ENCODE measurements at regions not wholly inside any gene's neighbourhood (a gene's known extent, or its start where the extent isn't known, plus 50 kb on each side); places are given as distances from the start of the nearest gene placed in this dataset.

DNA sequence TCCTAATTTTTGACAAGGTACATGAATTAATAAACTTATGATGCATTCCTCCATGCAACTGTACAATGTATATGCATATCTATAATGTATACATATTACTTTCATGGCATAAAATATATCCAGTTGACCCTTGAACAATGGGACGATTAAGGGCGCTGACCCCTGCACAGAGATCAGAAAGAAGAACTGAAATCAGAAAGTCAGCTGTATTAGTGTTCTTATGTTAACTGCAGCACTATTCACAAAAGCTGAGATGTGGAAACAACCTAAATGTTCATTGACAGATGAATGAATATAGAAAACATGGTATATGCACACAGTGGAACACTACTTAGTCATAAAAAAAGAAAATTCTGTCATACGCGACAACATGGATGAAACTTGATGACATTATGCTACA is 457.1 kb downstream of the GBA3 start:
- TF ChIP-seq, protein P1, sequence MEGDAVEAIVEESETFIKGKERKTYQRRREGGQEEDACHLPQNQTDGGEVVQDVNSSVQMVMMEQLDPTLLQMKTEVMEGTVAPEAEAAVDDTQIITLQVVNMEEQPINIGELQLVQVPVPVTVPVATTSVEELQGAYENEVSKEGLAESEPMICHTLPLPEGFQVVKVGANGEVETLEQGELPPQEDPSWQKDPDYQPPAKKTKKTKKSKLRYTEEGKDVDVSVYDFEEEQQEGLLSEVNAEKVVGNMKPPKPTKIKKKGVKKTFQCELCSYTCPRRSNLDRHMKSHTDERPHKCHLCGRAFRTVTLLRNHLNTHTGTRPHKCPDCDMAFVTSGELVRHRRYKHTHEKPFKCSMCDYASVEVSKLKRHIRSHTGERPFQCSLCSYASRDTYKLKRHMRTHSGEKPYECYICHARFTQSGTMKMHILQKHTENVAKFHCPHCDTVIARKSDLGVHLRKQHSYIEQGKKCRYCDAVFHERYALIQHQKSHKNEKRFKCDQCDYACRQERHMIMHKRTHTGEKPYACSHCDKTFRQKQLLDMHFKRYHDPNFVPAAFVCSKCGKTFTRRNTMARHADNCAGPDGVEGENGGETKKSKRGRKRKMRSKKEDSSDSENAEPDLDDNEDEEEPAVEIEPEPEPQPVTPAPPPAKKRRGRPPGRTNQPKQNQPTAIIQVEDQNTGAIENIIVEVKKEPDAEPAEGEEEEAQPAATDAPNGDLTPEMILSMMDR (IDR thresholded peaks at IDR 0.05; ENCODE audit: low read depth, low read length), result no peak
- no peak overlapping the region for H3K4me3 ChIP-seq (ENCODE audit: low read depth, low read length)

DNA sequence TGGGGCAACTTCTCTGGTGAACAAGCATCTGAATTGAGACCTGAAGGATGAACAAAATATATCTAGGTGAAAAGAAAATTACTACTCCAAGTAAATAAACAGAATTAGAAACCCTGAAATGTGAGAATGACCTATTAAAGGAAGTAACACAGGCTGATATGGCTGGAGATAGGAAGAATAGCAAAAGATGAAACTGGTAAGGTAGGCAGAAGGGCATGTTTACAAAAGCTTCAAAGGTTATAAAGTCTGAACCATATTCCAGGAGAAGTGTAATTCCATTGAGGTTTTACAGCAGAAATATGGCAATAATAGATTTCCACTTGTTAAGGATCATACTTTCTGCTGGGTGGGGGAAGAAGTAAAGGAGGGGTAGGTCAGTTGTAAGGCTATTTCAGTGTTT is 452.0 kb downstream of the GBA3 start:
- H3K4me3 ChIP-seq (ENCODE audit: low read depth, low read length), result no peak overlapping the region
- TF ChIP-seq, protein P1 (IDR thresholded peaks at IDR 0.05; ENCODE audit: low read depth, low read length), result no peak

DNA sequence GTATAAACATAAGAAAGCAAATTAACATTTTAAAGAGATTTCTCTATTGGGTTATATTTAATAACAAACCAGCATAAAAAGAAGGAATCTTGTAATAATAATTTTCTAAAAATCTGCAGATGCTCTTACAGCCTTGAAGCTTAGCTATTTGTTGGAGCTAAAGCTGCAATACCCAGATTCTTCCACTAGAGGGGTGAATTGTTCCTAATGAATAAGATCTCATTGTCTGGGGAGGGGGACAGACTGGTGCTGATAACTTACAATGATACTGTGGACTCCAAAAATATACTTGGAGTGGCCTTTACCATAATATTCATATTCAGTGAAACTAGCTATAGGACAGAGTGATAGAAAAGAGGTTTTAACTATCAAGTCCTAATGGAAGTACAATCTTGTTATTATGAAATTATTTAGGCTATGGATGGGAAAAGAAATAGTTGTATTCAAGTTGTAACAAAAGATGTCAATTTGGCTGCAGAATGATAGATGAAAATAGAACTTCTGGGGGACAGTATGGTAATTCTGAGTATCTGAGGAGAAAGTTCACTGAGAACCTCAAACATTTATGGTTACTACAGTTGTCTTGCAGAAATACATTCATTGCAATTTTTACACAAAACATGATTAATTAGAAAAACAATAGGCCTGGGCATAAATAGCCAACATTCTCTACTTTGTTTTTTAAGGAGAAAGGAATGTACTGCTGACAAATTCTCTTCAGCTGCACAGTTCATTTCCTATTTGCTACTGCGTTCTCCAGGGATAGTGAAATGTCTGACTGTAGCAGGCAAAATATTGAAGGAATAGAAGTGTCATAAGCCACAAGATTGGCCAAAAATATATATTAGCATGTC is 443.3 kb downstream of the GBA3 start:
- no peak overlapping the region for H3K4me3 ChIP-seq (ENCODE audit: low read depth, low read length)
- TF ChIP-seq, protein P1 (IDR thresholded peaks at IDR 0.05; ENCODE audit: low read depth, low read length), result peak; percentile 49; the same call in 1 of the 2 replicates

DNA sequence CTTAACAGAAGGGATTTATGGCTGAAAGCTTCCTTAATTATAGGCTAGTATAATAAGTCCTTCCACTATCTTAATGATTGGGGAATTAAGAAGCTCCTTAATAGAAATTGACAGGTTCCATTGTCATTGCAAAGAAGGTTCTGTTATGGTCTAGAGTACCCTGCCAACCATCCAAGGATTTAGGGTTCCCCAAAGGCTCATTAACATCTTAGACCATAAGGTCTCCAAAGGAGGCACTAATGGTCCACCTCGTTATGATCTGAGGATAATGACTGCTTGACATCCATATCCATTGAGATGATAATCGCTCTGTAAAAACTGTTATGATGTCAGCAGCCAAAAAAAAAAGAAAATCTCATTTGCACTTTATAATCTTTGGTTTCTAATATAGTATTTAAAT is 441.6 kb downstream of the GBA3 start:
- TF ChIP-seq, protein P1 (IDR thresholded peaks at IDR 0.05; ENCODE audit: low read depth, low read length), result no peak
- H3K4me3 ChIP-seq (ENCODE audit: low read depth, low read length), result no peak overlapping the region

DNA sequence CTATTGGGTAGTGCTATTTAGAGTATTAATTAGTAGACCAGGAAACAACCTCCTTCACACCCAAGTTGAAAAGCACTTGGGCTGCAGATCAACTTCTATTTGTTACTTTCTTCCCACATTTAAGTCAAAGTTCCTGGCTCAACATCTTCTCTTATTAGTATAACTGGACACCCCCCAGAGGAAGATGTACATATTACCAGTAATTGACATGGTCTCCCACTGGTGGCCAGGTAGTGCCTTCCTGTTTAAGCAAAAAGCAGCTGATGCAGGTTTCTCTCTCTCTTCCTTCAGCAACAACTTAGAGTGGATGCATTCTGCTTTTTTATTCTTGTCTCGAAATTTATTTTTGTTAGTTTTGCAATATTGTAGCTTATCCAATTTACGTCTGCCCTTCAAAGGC is 438.1 kb downstream of the GBA3 start:
- TF ChIP-seq, protein P1 (IDR thresholded peaks at IDR 0.05; ENCODE audit: low read depth, low read length), result no peak

DNA sequence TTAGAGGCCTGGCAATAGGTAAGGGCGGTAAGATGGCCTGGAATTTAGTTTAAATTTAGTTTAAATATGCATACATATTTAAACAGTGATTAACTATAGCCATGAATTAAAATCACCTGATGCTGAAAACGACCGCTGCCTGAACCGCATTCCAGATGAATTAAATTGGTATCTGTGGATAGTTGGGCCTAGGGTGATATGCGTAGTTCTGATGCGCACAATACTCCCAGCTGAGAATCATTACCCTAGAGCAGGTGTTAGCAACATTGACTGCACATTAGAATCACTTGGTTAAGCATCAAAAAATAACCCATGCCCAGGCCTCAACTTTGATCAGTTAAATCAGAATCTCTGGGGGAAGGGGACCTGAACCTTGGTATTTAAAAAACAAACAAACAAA is 432.4 kb downstream of the GBA3 start:
- TF ChIP-seq, protein P1 (IDR thresholded peaks at IDR 0.05; ENCODE audit: low read depth, low read length), result no peak
- H3K4me3 ChIP-seq (ENCODE audit: low read depth, low read length), result no peak overlapping the region

More for the DNA sequence above, 438.1 kb downstream of the GBA3 start:
- no peak overlapping the region for H3K4me3 ChIP-seq (ENCODE audit: low read depth, low read length)

DNA sequence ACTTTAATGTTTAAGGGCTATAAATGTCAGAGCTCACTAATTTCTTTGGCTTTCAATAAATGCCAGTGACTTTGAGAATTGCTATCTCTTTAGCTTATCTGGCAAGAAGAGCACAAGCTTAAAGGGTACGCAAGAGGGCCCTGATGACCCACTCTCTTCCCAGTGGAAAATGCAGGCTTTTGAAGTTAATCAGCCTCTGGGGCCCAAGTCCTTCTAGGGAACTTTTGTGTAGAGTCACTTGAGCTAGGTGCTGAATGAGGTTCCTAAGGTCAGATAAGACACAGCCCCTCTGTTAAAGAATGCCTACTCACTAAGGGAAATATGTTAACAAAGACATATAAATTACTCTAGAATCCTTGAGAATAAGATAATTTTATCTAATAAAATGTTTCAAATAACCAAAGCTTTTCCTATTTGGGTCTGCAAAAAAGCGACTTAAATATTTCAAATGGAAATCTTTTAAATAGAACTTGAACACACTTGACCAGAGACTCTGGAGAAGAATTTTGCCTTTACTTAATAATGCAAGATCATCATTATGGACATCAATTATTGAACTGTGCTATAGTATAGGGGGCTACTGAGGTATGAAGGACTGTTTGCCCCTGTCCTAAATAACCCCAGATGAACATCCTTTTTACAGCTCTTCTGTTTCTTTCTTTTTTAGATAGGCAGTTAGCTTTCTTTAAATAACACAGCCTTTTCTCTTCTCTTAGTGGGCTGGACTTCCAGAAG is 430.1 kb downstream of the GBA3 start:
- TF ChIP-seq, protein P1 (IDR thresholded peaks at IDR 0.05; ENCODE audit: low read depth, low read length), result no peak
- no peak overlapping the region for H3K4me3 ChIP-seq (ENCODE audit: low read depth, low read length)
